T-cell (primary cell): ENCODE measurements at regions not wholly inside any gene's neighbourhood (a gene's known extent, or its start where the extent isn't known, plus 50 kb on each side); places are given as distances from the start of the nearest gene placed in this dataset.

Experiments
- ATAC-seq, 4 experiments: fragments of 200-7000 bp in 3 of 4; fragments of 150-1000 bp in 1 of 4; cut with Tn5 transposase; replicated peaks in 1 of 4; 1 replicate in 3 of 4; 2 replicates in 1 of 4; pipeline ENCODE4 v1.10.0; 2021; ENCODE audit warnings: moderate library complexity in 3 of 4, mild to moderate bottlenecking in 2 of 4, moderate number of reproducible peaks in 1 of 4
- CTCF ChIA-PET, 2 donors: fragments of 300-600 bp; sonication (Branson Sonifier 250); formaldehyde crosslinking; loops; one replicate each; lab custom pipeline; 2022; ENCODE audit warnings: antibody characterized with exemption in 2 of 2; lab: Charles Lee
- POLR2A ChIA-PET, 2 donors: fragments of 300-600 bp; sonication (Branson Sonifier 250); formaldehyde crosslinking; loops; one replicate each; lab custom pipeline; 2022; ENCODE audit warnings: antibody characterized with exemption in 2 of 2; lab: Charles Lee
- DNase-seq, 35 experiments: peaks; one replicate each; pipeline versions ENCODE4 v3.0.0 to v3.0.0-alpha.2; 2013 to 2023
- H3K27ac ChIP-seq: one replicate; pipeline ENCODE4 v1.5.1; 2013; ENCODE audit warnings: low read length
- H3K27me3 ChIP-seq, 2 experiments: replicated peaks in 1 of 2; 1 replicate in 1 of 2; 2 replicates in 1 of 2; pipeline versions ENCODE4 v1.6.1 to v1.7.0; 2013; ENCODE audit warnings: low read length in 1 of 2, mixed read lengths in 1 of 2; ENCODE audit not compliant: control insufficient read depth in 2 of 2, insufficient read depth in 2 of 2; ENCODE audit errors: extremely low read depth in 1 of 2
- H3K36me3 ChIP-seq, 2 donors: 1 replicate in 1 of 2; 2 replicates in 1 of 2; pipeline versions ENCODE4 v1.6.1 to v1.7.0; 2013; ENCODE audit warnings: low read length in 1 of 2; ENCODE audit not compliant: control insufficient read depth in 2 of 2, insufficient read depth in 1 of 2; ENCODE audit errors: extremely low read depth in 1 of 2
- H3K4me1 ChIP-seq, 2 experiments: 1 replicate in 1 of 2; 2 replicates in 1 of 2; pipeline versions ENCODE4 v1.6.1 to v1.7.0; 2013; ENCODE audit warnings: low read length in 2 of 2, mixed read lengths in 1 of 2; ENCODE audit not compliant: insufficient read depth in 2 of 2, control insufficient read depth in 1 of 2; ENCODE audit errors: extremely low read depth in 1 of 2
- H3K4me3 ChIP-seq, 2 donors: 1 replicate in 1 of 2; 2 replicates in 1 of 2; pipeline versions ENCODE4 v1.5.1 to v1.7.0; 2013; ENCODE audit warnings: mild to moderate bottlenecking in 2 of 2, low read length in 1 of 2, moderate library complexity in 1 of 2; ENCODE audit not compliant: control insufficient read depth in 1 of 2; ENCODE audit errors: extremely low read depth in 1 of 2
- H3K9me3 ChIP-seq: 2 replicates; pipeline ENCODE4 v1.7.0; 2013
- H3K27ac Mint-ChIP-seq, 2 donors: one replicate each; pipeline ENCODE4 v1.8.0; 2020 to 2021; ENCODE audit warnings: mild to moderate bottlenecking in 2 of 2, mixed read lengths in 2 of 2
- H3K27me3 Mint-ChIP-seq, 2 donors: one replicate each; pipeline ENCODE4 v1.8.0; 2021 to 2022; ENCODE audit warnings: mixed read lengths in 2 of 2
- H3K36me3 Mint-ChIP-seq: one replicate; pipeline ENCODE4 v1.8.0; 2021; ENCODE audit warnings: mixed read lengths
- H3K4me1 Mint-ChIP-seq, 3 donors: one replicate each; pipeline ENCODE4 v1.8.0; 2020 to 2022; ENCODE audit warnings: mixed read lengths in 3 of 3, mild to moderate bottlenecking in 1 of 3
- H3K4me3 Mint-ChIP-seq, 3 donors: one replicate each; pipeline ENCODE4 v1.8.0; 2020 to 2022; ENCODE audit warnings: mild to moderate bottlenecking in 3 of 3, mixed read lengths in 3 of 3, moderate library complexity in 3 of 3
- H3K9me3 Mint-ChIP-seq, 3 donors: one replicate each; pipeline ENCODE4 v1.8.0; 2020 to 2022; ENCODE audit warnings: mixed read lengths in 3 of 3
- WGBS: methylation state at CpG from one replicate; pipeline ENCODE4 v1.1.5; 2013; ENCODE audit warnings: missing lambda C conversion rate; ENCODE audit not compliant: insufficient coverage; 5-methylcytosine and 5-hydroxymethylcytosine counted together

GRCh38 chr10:128898133-128898915 lies 568.7 kb upstream of the MGMT start:
- Histone ChIP-seq H3K27me3 (peaks cover 0 to 5% of the 10 kb centered on the region in 2 experiments), H3K4me1 (peaks cover 0 to 2% of the 10 kb centered on the region in 2 experiments), H3K27ac (no peak overlapping the region), H3K4me3 (no peak overlapping the region), H3K9me3 (no peaks in the 10 kb centered on the region), H3K36me3 (no peaks in the 10 kb centered on the region)
- ATAC-seq (no peak), DNase-seq (no peak)
- Mint-ChIP-seq H3K27ac (no peak overlapping the region), H3K4me1 (peaks cover 0 to 3% (median 0%) of the 10 kb centered on the region in 3 donors), H3K9me3 (no peaks in the 10 kb centered on the region), H3K27me3 (peaks cover 0 to 8% of the 10 kb centered on the region in 2 donors), H3K36me3 (no peaks in the 10 kb centered on the region), H3K4me3 (no peak overlapping the region)
- ChIA-PET POLR2A (no interaction called here), CTCF (no interaction called here)
- WGBS: 98% methylated on average over 7 of the region's 10 CpGs

- 88% methylated on average over 1 of the region's 1 CpG for WGBS
- H3K4me1 ChIP-seq: peaks cover 0 to 2% of the 10 kb centered on the region in 2 experiments
- no peak overlapping the region for H3K27ac ChIP-seq
- DNase-seq: no peak
- H3K9me3 ChIP-seq: no peaks in the 10 kb centered on the region
- ChIA-PET CTCF (no interaction called here), POLR2A (no interaction called here)
- H3K4me3 Mint-ChIP-seq: no peak overlapping the region
- H3K27ac Mint-ChIP-seq: no peak overlapping the region
- H3K36me3 ChIP-seq: no peaks in the 10 kb centered on the region
- peaks cover 0 to 5% of the 10 kb centered on the region in 2 experiments for H3K27me3 ChIP-seq
- H3K4me1 Mint-ChIP-seq: peaks cover 0 to 3% (median 0%) of the 10 kb centered on the region in 3 donors
- H3K9me3 Mint-ChIP-seq: no peaks in the 10 kb centered on the region
- no peak for ATAC-seq
- peaks cover 0 to 8% of the 10 kb centered on the region in 2 donors for H3K27me3 Mint-ChIP-seq
- H3K36me3 Mint-ChIP-seq: no peaks in the 10 kb centered on the region
- H3K4me3 ChIP-seq: no peak overlapping the region
Measured at GRCh38 chr10:128898916-128899195, 568.2 kb upstream of the MGMT start.

- Mint-ChIP-seq H3K27me3 (peaks cover 0 to 7% of the 10 kb centered on the region in 2 donors), H3K36me3 (no peaks in the 10 kb centered on the region), H3K4me3 (no peak overlapping the region), H3K9me3 (no peaks in the 10 kb centered on the region), H3K27ac (no peak overlapping the region), H3K4me1 (peaks cover 0 to 3% (median 0%) of the 10 kb centered on the region in 3 donors)
- ChIA-PET POLR2A (no interaction called here), CTCF (no interaction called here)
- Histone ChIP-seq H3K4me3 (no peak overlapping the region), H3K27ac (no peak overlapping the region), H3K36me3 (no peaks in the 10 kb centered on the region), H3K4me1 (peaks cover 0 to 2% of the 10 kb centered on the region in 2 experiments), H3K27me3 (peaks cover 0 to 5% of the 10 kb centered on the region in 2 experiments), H3K9me3 (no peaks in the 10 kb centered on the region)
- WGBS: 100% methylated on average over 4 of the region's 4 CpGs
- ATAC-seq (no peak), DNase-seq (no peak)
Measured at GRCh38 chr10:128900456-128900855, 566.6 kb upstream of the MGMT start.

GRCh38 chr10:128901236-128901635 lies 565.8 kb upstream of the MGMT start:
- Histone ChIP-seq H3K27me3 (peaks cover 0 to 5% of the 10 kb centered on the region in 2 experiments), H3K36me3 (no peaks in the 10 kb centered on the region), H3K4me3 (no peak overlapping the region), H3K4me1 (peaks cover 0 to 2% of the 10 kb centered on the region in 2 experiments), H3K27ac (no peak overlapping the region), H3K9me3 (no peaks in the 10 kb centered on the region)
- H3K36me3 Mint-ChIP-seq: no peaks in the 10 kb centered on the region
- POLR2A ChIA-PET: no interaction called here
- H3K4me1 Mint-ChIP-seq: peaks cover 0 to 3% (median 0%) of the 10 kb centered on the region in 3 donors
- H3K9me3 Mint-ChIP-seq: no peaks in the 10 kb centered on the region
- DNase-seq (no peak), ATAC-seq (no peak)
- peaks cover 0 to 4% of the 10 kb centered on the region in 2 donors for H3K27me3 Mint-ChIP-seq
- H3K27ac Mint-ChIP-seq: no peak overlapping the region
- CTCF ChIA-PET: no interaction called here
- H3K4me3 Mint-ChIP-seq: no peak overlapping the region

- no peak for ATAC-seq
- H3K27me3 Mint-ChIP-seq: peaks cover 0 to 4% of the 10 kb centered on the region in 2 donors
- CTCF ChIA-PET: no interaction called here
Measured at GRCh38 chr10:128902031-128902710, 564.9 kb upstream of the MGMT start.

GRCh38 chr10:128907155-128907941 lies 559.7 kb upstream of the MGMT start:
- no peaks in the 10 kb centered on the region for H3K4me1 Mint-ChIP-seq
- H3K9me3 Mint-ChIP-seq: no peaks in the 10 kb centered on the region
- H3K27me3 Mint-ChIP-seq: peaks cover 0 to 4% of the 10 kb centered on the region in 2 donors
- WGBS: 88% methylated on average over 4 of the region's 20 CpGs
- ChIA-PET CTCF (no interaction called here), POLR2A (no interaction called here)
- no peaks in the 10 kb centered on the region for H3K27me3 ChIP-seq
- H3K27ac Mint-ChIP-seq: no peak overlapping the region
- H3K4me3 ChIP-seq: no peak overlapping the region
- ATAC-seq (no peak), DNase-seq (no peak)
- H3K36me3 Mint-ChIP-seq: no peaks in the 10 kb centered on the region
- H3K9me3 ChIP-seq: no peaks in the 10 kb centered on the region
- no peak overlapping the region for H3K4me3 Mint-ChIP-seq
- H3K27ac ChIP-seq: no peak overlapping the region
- no peaks in the 10 kb centered on the region for H3K36me3 ChIP-seq
- H3K4me1 ChIP-seq: peaks cover 0 to 9% of the 10 kb centered on the region in 2 experiments

More at GRCh38 chr10:128902031-128902710, 564.9 kb upstream of the MGMT start:
- H3K4me1 ChIP-seq: peaks cover 0 to 2% of the 10 kb centered on the region in 2 experiments
- no peak overlapping the region for H3K4me3 ChIP-seq
- H3K36me3 Mint-ChIP-seq: no peaks in the 10 kb centered on the region
- H3K27ac Mint-ChIP-seq: no peak overlapping the region
- no peaks in the 10 kb centered on the region for H3K36me3 ChIP-seq
- H3K27me3 ChIP-seq: peaks cover 0 to 5% of the 10 kb centered on the region in 2 experiments
- H3K9me3 Mint-ChIP-seq: no peaks in the 10 kb centered on the region
- no peak overlapping the region for H3K27ac ChIP-seq
- peaks cover 0 to 3% (median 0%) of the 10 kb centered on the region in 3 donors for H3K4me1 Mint-ChIP-seq
- no peak for DNase-seq
- H3K4me3 Mint-ChIP-seq: no peak overlapping the region
- POLR2A ChIA-PET: no interaction called here
- H3K9me3 ChIP-seq: no peaks in the 10 kb centered on the region
- no CpG with 5 or more reads among the region's 2 CpGs for WGBS
